ENCODE measurements at regions not wholly inside any gene's neighbourhood (a gene's known extent, or its start where the extent isn't known, plus 50 kb on each side); places are given as distances from the start of the nearest gene placed in this dataset.

DNA sequence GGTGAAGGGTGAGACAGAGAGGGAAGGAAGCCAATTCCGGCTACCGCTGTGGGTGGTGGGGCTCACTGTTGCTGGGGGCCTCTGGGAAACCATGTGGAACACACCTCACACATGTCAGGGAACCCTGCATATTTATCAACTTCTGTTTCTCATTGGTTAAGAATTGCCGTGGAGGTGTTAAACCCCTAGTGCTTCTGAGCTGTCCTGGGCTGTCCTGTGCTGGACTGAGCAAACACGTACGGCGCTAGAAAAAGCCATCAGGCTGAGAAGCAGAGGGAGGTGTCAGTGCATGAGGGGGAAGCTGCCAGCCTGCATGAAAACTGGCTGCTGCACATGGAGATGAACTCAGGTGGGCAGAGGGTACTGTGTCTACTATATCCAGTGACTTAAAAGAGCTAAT is 103.9 kb upstream of the JAG1 start:
- TF ChIP-seq POLR2AphosphoS5 (IDR thresholded peaks at IDR 0.05), result no peak
- TF ChIP-seq, protein P1, sequence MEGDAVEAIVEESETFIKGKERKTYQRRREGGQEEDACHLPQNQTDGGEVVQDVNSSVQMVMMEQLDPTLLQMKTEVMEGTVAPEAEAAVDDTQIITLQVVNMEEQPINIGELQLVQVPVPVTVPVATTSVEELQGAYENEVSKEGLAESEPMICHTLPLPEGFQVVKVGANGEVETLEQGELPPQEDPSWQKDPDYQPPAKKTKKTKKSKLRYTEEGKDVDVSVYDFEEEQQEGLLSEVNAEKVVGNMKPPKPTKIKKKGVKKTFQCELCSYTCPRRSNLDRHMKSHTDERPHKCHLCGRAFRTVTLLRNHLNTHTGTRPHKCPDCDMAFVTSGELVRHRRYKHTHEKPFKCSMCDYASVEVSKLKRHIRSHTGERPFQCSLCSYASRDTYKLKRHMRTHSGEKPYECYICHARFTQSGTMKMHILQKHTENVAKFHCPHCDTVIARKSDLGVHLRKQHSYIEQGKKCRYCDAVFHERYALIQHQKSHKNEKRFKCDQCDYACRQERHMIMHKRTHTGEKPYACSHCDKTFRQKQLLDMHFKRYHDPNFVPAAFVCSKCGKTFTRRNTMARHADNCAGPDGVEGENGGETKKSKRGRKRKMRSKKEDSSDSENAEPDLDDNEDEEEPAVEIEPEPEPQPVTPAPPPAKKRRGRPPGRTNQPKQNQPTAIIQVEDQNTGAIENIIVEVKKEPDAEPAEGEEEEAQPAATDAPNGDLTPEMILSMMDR (IDR thresholded peaks at IDR 0.05), result no peak
- no peak for TF ChIP-seq POLR2A (IDR thresholded peaks at IDR 0.05; ENCODE audit: low read depth)
